ENCODE measurements at regions not wholly inside any gene's neighbourhood (a gene's known extent, or its start where the extent isn't known, plus 50 kb on each side); places are given as distances from the start of the nearest gene placed in this dataset.

DNA sequence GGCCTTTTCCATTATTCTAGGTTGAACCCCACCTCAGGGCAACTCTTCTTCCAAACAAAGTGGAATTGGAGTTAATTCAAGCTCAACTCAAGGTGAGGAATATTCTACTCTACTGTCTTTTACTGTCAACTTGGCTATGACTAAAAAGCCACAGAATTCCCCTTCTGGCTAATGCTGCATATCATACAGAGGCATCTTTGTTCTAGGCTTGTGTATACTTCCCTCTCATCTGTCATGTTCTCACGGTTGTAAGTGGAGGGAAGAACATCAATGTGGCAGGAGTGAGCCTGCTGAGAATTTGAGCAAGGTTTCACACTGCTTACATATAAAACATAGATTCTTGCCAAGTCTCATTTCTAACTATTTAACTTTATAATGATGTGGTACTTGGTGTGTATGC, 921.4 kb upstream of the CNTN5 start:
- no peak for FAIRE-seq

DNA sequence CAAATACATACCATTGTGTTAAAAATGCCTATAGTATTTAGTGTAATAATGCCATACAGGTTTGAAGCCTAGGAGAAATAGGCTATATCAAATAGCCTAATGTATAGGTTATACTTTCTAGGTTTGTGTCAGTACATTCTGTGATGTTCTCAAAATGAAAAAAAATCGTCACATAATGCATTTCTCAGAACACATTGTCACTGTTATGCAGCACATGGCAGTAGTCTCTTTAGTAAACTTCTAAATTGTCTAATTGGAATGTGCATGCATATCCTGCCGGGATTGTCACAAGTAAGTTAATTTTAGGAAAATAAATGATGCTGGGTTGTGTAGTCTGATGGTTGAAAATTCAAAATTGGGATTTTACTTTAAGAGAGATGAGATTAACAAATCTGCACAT, 920.1 kb upstream of the CNTN5 start:
- no peak for FAIRE-seq

DNA sequence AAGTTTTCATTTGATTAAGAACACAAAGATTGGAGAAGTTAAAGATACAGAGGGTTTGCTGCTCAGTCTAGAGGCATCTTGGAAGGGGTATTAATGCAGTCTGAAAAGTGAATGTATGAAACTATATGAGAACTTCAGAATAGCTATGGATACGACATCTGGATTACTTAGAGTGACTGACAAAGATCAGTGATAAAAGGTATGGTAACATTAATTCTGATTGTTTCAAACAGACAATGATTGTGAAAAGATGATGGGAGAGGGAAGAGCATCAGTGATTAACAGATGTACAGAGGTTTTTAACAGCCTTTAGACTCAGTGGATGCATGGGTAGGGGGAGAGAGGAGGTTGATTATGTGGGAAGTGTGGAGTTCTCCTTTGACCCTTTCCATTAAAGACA, 919.4 kb upstream of the CNTN5 start:
- FAIRE-seq: no peak

DNA sequence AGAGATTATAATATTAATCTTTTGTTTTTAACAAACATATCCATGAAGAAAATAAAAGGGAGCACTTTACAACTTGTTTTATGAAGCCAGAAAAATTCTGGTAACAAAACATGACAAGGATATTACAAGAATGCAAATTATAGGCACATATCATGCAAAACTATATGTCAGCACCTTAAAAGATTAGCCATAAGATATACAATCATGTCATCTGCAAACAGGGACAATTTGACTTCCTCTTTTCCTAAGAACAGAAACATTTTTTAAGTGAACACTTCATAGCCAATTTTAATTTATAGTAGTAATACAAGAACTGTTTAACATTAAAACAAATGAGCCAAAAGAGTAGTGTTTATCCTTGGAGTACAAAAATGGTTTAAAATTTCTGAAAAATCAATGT, 916.5 kb upstream of the CNTN5 start:
- no peak for FAIRE-seq

DNA sequence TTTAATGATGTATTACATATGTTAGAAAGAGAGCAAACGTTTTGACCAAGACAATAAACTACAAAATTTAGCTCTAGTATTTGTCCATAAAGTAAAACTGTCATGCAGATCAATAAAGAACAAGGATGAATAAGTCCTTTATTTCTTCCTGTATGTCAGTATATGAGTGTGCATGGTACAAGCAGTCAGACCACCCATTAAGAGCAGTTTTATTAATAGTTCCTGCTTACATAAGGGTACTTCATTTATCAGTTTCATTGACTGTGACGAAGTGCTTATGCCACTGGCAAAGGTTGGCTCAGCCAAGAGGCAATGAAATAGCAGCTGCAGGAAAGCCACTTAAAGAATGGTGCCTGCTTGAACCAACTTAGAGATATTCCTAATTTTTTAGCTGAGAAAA, 913.0 kb upstream of the CNTN5 start:
- no peak for FAIRE-seq

DNA sequence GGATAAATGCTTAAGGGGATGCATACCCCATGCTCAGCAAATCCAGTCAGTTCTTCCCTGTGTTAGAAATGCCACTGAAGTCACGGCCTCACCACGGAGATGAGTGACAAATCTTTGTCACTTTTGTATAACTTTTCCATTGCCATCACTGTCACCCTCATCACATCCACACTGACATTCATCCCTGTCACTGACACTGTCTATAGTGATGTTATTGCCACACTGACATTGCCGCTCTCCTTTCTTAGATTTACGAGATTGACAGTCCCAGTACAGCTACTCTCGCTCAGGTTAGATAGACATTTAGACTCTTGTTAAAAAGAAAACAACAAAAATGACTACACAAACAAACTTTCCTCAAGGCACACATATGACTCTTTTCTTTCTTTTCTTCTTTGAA, 910.7 kb upstream of the CNTN5 start:
- FAIRE-seq: no peak

DNA sequence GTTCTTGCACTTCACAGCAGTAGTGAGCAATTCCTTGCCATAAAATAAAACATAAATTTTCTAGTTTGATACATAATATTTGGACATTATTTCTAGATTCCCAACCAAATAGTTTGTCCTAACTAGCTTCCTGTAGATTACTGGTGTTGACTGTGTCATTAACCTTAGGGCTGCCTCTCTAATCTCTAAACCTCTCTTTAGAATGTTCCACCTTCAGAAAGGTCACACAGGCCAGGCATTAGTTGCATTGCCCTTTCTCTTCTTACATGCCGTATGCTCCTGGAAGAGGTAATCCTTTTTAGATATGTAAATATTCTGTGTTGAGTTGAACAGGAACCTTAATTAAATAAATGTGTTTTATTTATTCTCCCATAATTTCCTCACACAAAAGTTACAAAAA, 904.9 kb upstream of the CNTN5 start:
- FAIRE-seq: no peak

DNA sequence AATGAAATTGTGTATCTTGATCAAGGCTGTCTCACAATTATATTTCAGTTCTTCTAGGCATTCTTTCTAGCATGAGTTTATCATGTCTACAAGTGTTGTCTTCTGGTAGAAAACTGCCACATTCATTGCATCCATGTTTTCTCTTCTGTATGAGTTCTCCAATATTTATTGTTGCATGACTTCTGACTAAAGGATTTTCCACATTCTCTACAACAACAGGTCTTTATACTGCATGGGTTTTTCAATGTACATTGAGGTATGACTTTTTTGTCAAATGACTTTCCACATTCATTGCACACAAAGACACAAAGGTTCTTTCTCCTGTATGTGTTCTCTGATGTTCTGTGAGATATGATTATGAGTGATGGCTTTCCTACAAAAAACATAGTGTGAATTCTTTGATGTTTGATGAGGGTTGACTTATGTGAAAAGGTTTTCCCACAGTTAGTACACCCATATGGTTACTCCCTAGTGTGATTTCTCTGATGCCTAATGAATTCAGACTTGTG, 890.6 kb upstream of the CNTN5 start:
- no peak for FAIRE-seq

DNA sequence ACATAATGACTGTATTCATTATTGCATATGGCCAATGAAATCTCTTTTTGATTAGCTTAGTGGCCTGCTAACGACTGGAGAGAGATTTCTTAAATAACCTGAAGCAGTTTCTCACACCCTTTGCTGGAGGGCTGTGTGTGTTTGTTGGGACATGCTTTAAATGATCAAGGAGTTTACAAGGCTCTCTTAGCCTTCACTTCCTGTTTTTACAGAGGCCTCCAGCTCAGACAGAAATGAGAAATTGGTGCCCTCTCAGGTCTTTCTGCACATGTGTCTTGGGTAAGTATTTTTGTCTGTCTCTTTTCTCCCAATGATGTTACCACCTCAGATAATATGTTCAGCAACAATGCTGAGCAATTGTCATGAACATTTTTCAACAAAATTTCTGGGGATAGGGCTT, 884.4 kb upstream of the CNTN5 start:
- no peak for FAIRE-seq

DNA sequence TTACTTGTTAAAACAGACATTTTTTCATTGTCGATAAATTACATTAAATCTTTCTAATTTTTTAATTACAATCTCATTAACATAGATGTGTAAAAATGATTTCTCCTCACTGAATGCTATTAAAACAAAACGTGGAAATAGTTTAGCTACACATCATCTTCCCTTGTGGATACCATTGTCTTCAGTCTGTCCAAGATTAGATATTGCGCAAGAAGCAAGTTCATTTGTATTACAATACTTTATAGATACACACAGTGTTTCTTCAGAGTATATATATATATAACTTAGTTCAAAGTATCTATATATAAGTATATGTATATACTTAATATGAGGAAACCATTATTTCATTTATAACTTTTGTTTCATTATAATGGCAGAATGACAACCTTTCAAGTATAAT, 883.3 kb upstream of the CNTN5 start:
- FAIRE-seq: peak; percentile 25

DNA sequence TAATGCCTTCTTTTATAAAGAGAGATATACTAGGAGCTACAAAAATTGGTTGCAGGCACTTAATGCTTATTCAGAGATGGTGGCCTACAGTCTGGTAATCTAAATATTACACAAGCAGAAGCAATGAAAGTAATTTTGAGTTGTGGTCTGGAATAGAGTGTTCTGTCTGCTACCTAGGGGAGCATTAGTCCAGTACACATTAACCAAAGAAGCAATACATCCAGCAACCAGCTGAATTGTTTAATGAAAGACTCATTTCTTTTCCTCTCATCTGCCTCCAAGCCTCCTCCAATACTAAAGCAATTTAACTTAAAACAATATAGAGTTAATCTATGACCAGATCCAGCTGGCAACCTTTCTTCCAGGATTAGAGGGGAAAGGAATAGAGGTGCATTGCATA, 877.1 kb upstream of the CNTN5 start:
- no peak for FAIRE-seq

DNA sequence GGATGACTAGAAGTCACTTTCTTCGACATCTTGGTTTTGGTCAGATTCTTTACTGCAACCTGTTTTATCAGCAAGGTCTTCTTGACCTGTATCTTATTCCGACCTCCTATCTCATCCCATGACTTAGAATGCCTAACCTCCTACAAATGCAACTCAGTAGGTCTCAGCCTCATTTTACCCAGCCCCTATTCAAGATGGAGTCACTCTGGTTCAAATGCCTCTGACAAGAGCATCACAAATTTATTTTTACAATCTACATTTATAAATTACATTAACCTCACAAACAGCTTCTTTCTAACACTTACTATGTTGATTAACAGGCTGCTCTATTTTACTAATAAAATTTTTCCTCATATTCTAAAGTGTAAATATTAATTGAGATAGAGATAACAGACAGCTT, 867.0 kb upstream of the CNTN5 start:
- no peak for FAIRE-seq

DNA sequence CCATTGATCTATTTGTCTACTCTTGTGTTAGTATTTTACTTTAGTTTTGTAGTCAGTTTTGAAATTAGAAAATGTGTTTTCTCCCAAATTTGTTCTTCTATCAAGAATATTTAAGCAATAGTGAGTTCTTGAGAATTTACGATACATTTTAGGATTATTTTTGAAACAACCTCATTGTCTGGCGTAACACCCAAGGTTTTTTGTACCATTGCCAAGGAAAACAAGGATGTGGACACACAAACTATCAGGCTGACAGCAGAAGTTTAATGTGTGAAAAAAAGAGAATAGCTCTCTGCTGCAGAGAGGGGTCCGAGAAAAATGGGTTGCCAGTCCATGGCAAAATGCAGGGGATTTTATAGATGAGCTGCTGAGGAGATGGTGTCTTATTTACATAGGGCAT, 865.1 kb upstream of the CNTN5 start:
- FAIRE-seq: no peak

DNA sequence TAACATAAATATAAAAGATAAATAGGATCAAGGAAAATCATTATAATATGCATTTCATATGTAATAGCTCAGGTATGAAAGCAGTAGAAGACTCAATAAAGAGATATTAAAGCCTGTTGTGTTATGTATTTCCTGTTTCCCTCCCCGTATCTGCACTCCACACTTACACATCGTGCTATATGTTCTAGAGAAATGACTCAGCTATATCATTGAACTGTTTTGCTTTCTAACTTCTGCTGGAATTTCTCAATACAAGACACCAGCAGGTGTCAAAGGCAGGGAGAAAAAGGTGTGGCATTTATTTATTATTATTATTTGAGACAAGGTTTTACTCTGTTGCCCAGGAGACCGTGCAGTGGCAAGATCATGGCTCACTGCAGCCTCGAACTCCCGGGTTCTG, 842.8 kb upstream of the CNTN5 start:
- FAIRE-seq: no peak

DNA sequence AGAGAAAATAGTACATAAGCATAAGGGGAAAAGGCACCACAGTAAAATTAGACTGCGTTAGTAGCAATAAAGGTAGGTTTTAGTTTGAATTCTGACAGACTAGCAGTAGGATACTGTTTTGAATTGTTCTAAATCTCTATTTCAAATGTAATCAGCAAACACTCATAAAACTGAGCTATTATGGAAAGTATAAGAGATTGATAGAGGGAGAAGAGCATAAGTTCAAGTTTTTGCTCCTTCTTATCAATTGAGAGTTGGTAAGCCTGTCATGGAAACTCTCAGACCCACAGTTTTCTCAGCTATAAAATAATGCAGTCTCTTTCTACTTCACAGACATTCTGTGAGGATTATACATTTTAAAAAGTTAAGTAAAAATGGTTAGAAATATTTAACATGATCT, 840.2 kb upstream of the CNTN5 start:
- no peak for FAIRE-seq

DNA sequence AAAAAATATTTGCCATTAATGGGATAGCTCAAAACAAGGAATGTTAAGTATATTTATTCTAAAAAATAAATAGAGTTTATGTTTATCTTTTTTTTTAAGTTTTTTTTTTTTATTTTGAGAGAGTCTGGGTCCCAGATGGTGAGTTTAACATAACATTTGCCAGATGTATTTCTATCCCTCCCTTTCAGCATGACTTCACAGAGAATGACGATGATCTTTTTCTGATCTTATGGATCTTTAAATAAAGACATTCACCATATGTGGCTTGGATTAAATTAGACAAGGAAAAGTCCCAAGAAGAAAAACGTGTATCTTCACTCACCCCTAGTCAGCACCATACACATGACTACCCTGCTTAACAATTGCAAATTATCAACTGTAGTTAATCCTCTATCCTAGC, 839.8 kb upstream of the CNTN5 start:
- no peak for FAIRE-seq

DNA sequence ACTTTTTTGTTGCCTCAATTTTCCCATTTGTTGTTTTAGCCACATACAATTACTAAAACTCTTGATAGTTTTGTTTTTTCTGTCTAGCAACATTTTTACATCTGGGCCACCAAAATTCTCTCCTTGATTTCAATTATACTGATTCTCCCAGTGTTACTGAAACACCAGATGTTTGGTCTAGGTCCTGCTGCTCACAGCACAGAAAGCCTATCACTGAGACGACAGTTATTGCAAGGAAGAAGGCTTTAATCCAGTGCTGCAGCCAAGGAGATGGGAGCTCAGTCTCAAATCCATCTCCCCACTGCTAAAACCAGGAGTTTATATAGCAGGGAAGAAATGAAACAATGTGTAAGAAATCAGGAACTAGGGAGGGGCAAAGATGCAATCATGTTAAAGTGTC, 837.7 kb upstream of the CNTN5 start:
- FAIRE-seq: no peak

DNA sequence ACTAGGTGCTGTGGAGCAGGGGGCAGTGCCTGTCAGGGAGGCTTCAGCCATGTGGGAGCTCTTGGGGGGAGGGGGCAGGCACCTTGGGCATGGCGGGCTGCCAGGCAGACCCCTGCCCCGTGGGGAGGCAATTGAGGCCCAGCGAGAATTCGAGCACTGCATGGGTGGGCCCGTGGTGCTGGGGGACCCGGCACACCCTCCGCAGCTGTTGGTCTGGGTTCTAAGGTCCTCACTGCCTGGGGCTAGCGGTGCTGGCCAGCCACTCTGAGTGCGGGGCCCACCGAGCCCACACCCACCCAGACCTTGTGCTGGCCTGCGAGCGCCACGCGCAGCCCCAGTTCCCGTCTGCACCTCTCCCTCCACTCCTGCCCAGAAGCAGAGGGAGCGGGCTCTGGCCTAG, 835.5 kb upstream of the CNTN5 start:
- no peak for FAIRE-seq

DNA sequence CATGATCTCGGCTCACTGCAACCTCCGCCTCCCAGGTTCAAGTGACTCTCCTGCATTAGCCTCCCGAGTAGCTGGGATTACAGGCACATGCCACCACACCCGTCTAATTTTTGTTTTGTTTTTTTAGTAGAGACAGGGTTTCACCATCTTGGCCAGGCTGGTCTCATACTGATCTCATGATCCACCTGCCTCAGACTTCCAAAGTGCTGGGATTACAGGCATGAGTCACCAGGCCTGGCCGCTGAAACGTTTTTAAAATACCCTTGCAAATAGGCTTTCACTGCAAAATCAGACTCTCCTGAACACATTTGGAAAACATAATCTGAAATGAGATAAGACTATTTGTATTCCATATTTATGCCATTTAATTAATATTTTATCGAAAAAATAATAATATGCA, 826.1 kb upstream of the CNTN5 start:
- no peak for FAIRE-seq

DNA sequence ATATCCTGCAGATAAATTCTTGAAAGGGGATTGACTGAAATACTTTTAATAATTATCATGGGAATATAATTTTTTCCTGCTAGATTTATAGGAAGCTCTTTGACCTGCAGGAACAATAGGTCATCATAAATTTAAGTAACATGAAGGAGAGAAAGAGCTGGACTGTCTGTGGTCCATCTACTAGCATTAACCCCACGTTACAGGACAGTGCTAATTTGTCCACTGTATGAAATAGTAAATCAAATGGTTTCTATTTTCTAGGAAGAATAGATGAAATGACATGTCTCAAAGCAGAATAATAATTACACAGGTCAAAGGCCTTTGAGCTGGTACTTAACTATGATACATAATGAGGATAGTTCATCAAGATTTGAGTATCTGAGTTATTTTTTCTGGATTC, 825.4 kb upstream of the CNTN5 start:
- FAIRE-seq: no peak

DNA sequence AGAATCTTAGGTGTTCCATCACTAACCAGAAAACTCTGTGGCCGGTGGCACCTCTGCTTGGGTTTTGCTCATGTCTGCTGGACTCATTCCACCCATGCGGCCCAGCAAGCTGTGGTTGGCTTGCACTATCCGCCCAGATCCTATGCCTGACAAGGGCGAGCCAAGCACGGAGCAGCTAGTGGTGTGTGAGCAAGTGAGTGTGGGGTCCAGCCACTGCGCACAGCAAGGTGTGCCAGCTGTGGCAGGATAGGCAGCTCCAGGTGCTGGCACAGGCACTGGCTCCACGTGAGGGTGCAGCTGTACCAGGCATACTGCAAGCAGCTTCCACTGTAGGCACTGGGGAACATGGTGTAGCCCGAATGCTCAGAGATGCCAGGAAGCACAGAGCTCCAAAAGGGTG, 813.7 kb upstream of the CNTN5 start:
- FAIRE-seq: no peak

DNA sequence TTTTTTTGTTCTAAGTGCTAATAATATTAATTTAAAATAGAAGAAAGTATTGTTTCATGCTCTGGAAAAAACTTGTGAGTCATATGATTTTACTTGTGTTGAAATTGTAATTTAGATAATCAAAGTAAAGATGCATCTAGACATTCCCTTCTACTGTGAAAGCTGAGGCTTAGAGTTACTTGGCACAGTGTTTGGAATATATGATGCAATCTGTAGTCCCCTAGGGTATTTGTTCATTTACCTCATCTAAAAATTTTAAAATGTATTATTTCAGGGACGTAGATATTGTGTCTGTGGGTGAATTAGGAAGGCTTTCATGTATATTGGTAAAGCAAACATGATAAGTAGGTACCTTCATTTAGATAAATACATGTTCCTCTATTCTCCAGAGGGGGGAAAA, 793.5 kb upstream of the CNTN5 start:
- FAIRE-seq: no peak

DNA sequence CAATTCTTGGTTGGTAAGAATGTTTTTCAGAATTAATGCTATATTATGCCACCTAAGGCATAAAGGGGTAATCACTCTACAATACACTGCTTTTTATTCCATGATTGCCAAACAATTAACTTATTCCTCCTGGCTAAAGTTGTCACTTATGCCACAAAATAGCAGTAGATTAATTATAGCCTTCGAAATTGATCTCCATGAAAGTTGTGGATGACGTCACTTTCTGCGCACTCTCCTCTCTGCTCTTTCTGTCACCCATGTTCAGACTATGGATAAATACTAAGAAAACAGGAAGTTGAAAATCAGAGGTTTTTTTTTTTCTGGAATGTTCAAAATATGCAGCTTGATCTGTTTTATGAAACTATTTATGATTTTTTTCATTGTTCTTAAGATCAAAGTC, 790.1 kb upstream of the CNTN5 start:
- no peak for FAIRE-seq

DNA sequence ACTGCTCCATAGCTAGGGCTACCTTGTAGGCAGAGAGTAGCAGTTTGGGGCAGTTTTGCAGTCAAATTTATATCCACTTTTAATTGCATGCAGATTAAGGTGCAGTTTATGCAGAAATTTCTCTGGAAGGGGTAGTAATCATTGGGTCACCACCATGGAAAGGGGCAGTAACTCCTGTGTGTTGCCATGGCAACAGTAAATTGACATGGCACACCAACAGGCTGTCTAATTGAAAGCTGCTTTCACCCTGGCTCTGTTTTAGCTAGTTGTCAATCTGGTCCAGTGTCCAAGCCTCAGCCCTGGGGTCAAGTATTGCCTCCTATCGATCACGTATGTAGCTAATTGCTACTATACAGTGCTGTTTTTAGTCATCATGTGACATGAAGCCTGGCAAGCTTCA, 786.1 kb upstream of the CNTN5 start:
- no peak for FAIRE-seq

DNA sequence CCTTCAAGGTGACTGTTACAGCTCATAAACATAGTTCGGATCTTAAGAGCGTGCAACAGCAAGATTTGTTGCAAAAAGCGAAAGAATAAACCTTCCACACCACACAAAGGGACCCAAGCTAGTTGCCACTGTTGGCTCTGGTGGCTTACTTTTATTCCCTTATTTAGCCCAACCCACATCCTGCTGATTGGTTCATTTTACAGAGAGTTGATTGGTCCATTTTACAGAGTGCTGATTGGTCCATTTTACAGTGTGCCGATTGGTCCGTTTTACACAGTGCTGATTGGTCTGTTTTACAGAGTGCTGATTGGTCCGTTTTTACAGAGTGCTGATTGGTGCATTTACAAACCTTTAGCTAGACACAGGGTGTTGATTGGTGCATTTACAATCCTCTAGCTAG, 776.9 kb upstream of the CNTN5 start:
- no peak for FAIRE-seq

DNA sequence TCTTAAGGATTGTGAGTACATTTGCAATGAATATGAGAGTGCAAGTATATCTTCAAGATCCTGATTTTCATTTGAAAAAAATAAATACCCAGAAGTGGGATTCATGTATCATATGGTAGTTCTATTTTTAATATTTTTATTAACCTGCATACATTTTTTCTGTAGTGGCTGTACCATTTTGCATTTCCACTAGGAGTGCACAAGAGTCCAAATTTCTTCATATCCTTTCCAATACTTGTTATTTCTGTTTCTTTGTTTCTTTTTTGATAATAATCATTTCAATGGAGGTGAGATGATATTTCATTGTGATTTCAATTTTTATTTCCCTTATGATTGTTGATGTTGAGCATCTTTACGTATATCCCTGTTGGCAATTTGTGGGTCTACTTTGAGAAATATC, 759.8 kb upstream of the CNTN5 start:
- peak; percentile 41 for FAIRE-seq
